Hepatocyte (in vitro differentiated cells): ENCODE measurements at regions not wholly inside any gene's neighbourhood (a gene's known extent, or its start where the extent isn't known, plus 50 kb on each side); places are given as distances from the start of the nearest gene placed in this dataset.

ENCODE experiments used
- EZH2phosphoT487 ChIP-seq: fragments of 200-600 bp; sonication (generic); IDR thresholded peaks from one replicate; pipeline ENCODE4 v1.6.1; 2018; ENCODE audit warnings: antibody characterized with exemption, mild to moderate bottlenecking, low read depth, moderate library complexity; ENCODE audit not compliant: unreplicated experiment, severe bottlenecking
- TF ChIP-seq, protein P1 (sequence below): fragments of 200-600 bp; sonication (generic); IDR thresholded peaks from 2 replicates; pipeline ENCODE4 v1.5.1; 2016; ENCODE audit warnings: antibody characterized with exemption, mild to moderate bottlenecking; ENCODE audit not compliant: poor library complexity

GRCh38 chr20:53699085-53699674 is 105.5 kb upstream of the ZNF217 start:
- TF ChIP-seq, protein P1, sequence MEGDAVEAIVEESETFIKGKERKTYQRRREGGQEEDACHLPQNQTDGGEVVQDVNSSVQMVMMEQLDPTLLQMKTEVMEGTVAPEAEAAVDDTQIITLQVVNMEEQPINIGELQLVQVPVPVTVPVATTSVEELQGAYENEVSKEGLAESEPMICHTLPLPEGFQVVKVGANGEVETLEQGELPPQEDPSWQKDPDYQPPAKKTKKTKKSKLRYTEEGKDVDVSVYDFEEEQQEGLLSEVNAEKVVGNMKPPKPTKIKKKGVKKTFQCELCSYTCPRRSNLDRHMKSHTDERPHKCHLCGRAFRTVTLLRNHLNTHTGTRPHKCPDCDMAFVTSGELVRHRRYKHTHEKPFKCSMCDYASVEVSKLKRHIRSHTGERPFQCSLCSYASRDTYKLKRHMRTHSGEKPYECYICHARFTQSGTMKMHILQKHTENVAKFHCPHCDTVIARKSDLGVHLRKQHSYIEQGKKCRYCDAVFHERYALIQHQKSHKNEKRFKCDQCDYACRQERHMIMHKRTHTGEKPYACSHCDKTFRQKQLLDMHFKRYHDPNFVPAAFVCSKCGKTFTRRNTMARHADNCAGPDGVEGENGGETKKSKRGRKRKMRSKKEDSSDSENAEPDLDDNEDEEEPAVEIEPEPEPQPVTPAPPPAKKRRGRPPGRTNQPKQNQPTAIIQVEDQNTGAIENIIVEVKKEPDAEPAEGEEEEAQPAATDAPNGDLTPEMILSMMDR: no peak
- no peak for TF ChIP-seq EZH2phosphoT487
